ENCODE measurements at regions not wholly inside any gene's neighbourhood (a gene's known extent, or its start where the extent isn't known, plus 50 kb on each side); places are given as distances from the start of the nearest gene placed in this dataset.

- WGBS, 5 donors, result 87 to 94% (median 92%) methylated on average over 15 of the region's 15 CpGs
- H3K4me3 ChIP-seq, result no peak overlapping the region
- peaks cover 0 to 27% (median 16%) of the 10 kb centered on the region in 6 donors for H3K4me1 ChIP-seq
- intact Hi-C loops (cut with DNase I; ENCODE audit: low total_unique reads), result no loop called here
- peaks cover 0 to 17% (median 0%) of the 10 kb centered on the region in 7 donors for H3K27me3 ChIP-seq (replicated peaks in 1 of 7)
- TF ChIP-seq POLR2A (IDR thresholded peaks at IDR 0.05) (no peak), CTCF (IDR thresholded peaks at IDR 0.05 in 8 of 11, conservative IDR thresholded peaks at IDR 0.05 in 3 of 11) (no peak), POLR2AphosphoS5 (IDR thresholded peaks at IDR 0.05) (no peak)
- no peaks in the 10 kb centered on the region for H3K36me3 ChIP-seq
- no peaks in the 10 kb centered on the region for H3K9me3 ChIP-seq
- no peak overlapping the region for H3K27ac ChIP-seq
- DNase-seq, result no peak
Measured at GRCh38 chr9:87267251-87268070, 230.2 kb upstream of the DAPK1 start.

- no peaks in the 10 kb centered on the region for H3K9me3 ChIP-seq
- peaks cover 0 to 28% (median 17%) of the 10 kb centered on the region in 6 donors for H3K4me1 ChIP-seq
- intact Hi-C loops (cut with DNase I; ENCODE audit: low total_unique reads), result no loop called here
- H3K36me3 ChIP-seq, result no peaks in the 10 kb centered on the region
- no peak for DNase-seq
- TF ChIP-seq CTCF (IDR thresholded peaks at IDR 0.05 in 8 of 11, conservative IDR thresholded peaks at IDR 0.05 in 3 of 11), result no peak
- TF ChIP-seq POLR2AphosphoS5 (IDR thresholded peaks at IDR 0.05), result no peak
- TF ChIP-seq POLR2A (IDR thresholded peaks at IDR 0.05), result no peak
- no peak overlapping the region for H3K4me3 ChIP-seq
- peaks cover 0 to 28% (median 0%) of the 10 kb centered on the region in 7 donors for H3K27me3 ChIP-seq (replicated peaks in 1 of 7)
- H3K27ac ChIP-seq, result no peak overlapping the region
- 51 to 72% (median 65%) methylated on average over 7 of the region's 7 CpGs for WGBS, 5 donors
Measured at GRCh38 chr9:87269296-87270176, 228.1 kb upstream of the DAPK1 start.

GRCh38 chr9:87270221-87270847, 227.3 kb upstream of the DAPK1 start:
- peak overlapping the region in 1 of 8 donors; percentile 26 for H3K27ac ChIP-seq
- peaks cover 0 to 35% (median 0%) of the 10 kb centered on the region in 7 donors for H3K27me3 ChIP-seq (replicated peaks in 1 of 7)
- no peaks in the 10 kb centered on the region for H3K9me3 ChIP-seq
- no peaks in the 10 kb centered on the region for H3K36me3 ChIP-seq
- intact Hi-C loops (cut with DNase I; ENCODE audit: low total_unique reads), result no loop called here
- TF ChIP-seq CTCF (IDR thresholded peaks at IDR 0.05 in 8 of 11, conservative IDR thresholded peaks at IDR 0.05 in 3 of 11) (no peak), POLR2A (IDR thresholded peaks at IDR 0.05) (no peak), POLR2AphosphoS5 (IDR thresholded peaks at IDR 0.05) (peak in 2 of 3 donors; percentile 14 to 21)
- peaks cover 0 to 28% (median 17%) of the 10 kb centered on the region in 6 donors for H3K4me1 ChIP-seq
- DNase-seq, result no peak
- 27 to 38% (median 33%) methylated on average over 16 of the region's 16 CpGs for WGBS, 5 donors
- H3K4me3 ChIP-seq, result no peak overlapping the region
